HG02610 (cell line): ENCODE measurements at regions not wholly inside any gene's neighbourhood (a gene's known extent, or its start where the extent isn't known, plus 50 kb on each side); places are given as distances from the start of the nearest gene placed in this dataset.
"Not testable (repeated sequence)": the region's sequence is repeated elsewhere in the genome, so short reads cannot be mapped to it uniquely, and the experiment has no call there.

Experiments used
- ATAC-seq: cut with Tn5 transposase; IDR thresholded peaks from one replicate; pipeline ENCODE4 v1.9.1; 2021; ENCODE audit warnings: mild to moderate bottlenecking, moderate library complexity; ENCODE audit not compliant: unreplicated experiment

- no peak for ATAC-seq
These were observed 181.4 kb upstream of the UGT8 start for GRCh38 chr4:114417214-114417613.

DNA sequence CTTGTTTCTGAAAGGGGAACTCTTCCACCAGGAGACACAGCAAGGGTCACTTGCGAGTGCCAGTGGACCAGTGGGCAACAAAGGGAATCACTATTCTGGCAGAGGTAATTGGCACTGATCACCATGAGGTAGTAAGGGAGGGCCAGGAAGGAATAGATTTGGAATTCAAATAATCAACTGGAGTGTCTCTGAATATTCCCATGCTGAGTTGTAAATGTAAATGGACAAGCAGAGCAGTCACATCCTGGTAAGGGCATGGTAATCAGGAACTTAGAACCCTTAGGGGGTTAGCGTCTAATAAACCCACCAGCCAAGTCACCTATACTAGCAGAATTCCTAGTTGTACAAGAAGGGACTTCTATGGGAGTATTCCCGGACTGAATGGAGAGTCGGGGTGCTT lies 178.5 kb upstream of the UGT8 start:
- ATAC-seq, result no peak

DNA sequence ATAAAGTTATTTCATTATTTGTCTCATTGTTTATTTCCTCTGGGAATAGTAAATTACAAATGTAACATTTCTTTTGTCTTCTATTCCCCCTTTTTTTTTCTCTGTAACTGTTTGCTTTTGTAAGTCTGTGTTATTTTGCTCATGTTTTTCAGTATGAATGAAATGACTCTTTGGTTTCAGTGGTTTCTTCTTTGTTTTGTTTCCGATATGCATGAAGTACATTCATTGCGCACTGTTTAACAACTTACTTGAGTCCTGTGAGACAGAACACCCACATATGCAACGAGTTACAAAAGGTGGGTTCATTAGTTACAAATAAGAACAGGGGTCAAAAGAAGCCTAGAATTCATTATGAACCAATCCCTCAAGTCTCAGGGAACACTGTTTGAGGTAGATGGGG lies 175.0 kb upstream of the UGT8 start:
- ATAC-seq, result peak; percentile 96

GRCh38 chr4:114435116-114435515 lies 163.5 kb upstream of the UGT8 start:
- no peak for ATAC-seq

DNA sequence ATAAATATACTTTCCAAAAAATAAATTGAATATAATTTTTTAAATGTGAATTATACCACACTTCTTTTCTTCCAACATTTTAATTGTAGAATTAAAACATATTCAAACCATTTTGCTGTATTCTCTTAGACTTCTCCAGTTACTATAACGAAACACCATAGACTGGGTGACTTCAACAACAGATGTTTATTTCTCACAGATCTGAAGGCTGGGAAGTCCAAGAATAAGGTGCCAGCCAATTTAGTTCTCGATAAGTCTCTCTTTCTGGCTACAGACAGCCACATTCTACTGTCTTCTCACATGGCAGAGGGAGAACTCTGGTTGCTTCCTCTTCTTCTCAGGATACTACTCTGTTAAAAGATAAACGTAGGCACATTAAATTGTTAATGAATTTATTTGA lies 155.8 kb upstream of the UGT8 start:
- no peak for ATAC-seq

GRCh38 chr4:114444211-114444610 lies 154.4 kb upstream of the UGT8 start:
- ATAC-seq, result no peak

GRCh38 chr4:114447963-114448516 lies 150.6 kb upstream of the UGT8 start:
- ATAC-seq, result not testable (repeated sequence)

DNA sequence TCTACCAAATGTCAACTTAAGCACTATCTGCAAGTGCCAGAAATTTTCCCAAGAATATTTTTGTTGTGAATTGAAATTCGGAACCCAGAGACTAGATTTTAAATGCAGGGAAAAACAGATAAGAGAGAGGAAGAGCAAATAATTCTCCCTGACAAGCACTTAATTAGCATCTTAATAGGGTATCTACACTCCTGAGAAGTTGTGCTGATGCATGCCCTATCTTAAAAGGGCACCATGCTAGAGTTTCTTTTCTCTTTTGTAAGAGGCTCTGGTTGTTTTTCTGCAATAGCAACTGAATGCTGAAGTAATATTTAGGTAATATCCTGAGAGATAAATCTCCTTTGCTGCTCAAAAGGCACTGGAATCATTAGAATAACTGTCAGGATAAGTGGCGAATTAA lies 139.9 kb upstream of the UGT8 start:
- ATAC-seq, result no peak

- ATAC-seq, result no peak
These were observed 133.8 kb upstream of the UGT8 start for GRCh38 chr4:114464726-114465272.

- ATAC-seq, result no peak
These were observed 132.8 kb upstream of the UGT8 start for GRCh38 chr4:114465766-114466165.

GRCh38 chr4:114466299-114466698 lies 132.3 kb upstream of the UGT8 start:
- no peak for ATAC-seq

- no peak for ATAC-seq
These were observed 126.2 kb upstream of the UGT8 start for GRCh38 chr4:114472269-114473032.

GRCh38 chr4:114474188-114474800 lies 124.3 kb upstream of the UGT8 start:
- no peak for ATAC-seq

DNA sequence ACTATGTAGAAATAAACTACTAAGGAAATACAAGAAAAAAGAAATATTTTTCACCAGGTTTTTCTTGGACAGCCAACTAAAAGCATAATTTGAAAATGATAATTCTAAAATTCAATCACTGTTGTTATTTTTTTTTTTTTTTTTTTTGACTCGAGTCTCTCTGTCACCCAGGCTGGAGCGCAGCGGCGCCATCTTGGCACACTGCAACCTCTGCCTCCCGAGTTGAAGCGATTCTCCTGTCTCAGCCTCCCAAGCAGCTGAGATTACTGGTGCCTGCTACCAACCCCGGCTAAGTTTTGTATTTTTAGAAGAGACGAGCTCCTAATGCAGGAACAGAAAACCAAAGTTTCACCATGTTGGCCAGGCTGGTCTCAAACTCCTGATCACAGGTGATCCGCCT lies 122.3 kb upstream of the UGT8 start:
- ATAC-seq, result no peak

GRCh38 chr4:114479595-114479994 lies 119.0 kb upstream of the UGT8 start:
- ATAC-seq, result no peak

DNA sequence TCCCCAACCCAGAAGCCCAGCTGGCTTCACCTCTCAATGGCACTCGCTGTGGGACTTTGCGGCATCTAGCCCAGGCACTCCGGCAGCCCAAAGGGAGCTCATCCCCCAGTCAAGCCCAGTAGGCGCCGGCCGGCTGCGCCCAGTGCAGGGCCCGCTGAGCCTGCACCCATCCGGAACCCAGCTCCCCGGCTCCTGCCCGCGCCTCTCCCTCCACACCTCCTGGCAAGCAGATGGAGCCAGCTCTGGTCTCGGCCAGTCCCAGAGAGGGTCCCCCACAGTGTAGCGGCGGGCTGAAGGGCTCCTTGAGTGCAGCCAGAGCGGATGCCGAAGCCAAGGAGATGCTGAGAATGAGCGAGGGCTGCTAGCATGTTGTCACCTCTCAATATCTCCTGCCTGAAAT lies 116.8 kb upstream of the UGT8 start:
- ATAC-seq, result no peak

DNA sequence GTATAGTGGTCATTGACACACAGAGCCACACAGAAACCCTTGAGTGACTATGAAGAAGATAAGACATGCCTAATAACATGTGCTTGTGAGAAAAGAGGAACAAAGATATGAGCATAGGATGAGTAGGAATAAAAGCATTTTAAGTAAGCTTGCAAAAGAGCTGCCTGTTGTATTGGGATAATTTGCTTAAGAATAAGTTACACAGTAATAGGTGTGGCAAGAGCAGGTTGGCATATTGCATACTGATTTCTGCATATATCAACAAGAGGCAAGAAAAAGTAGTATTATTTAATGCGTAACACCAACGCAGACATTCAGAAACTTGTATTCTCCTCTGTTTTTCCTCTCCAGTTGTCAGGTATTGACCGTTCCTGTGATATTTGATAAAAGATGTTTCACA lies 111.5 kb upstream of the UGT8 start:
- no peak for ATAC-seq

GRCh38 chr4:114488301-114488982 lies 110.2 kb upstream of the UGT8 start:
- ATAC-seq, result no peak

DNA sequence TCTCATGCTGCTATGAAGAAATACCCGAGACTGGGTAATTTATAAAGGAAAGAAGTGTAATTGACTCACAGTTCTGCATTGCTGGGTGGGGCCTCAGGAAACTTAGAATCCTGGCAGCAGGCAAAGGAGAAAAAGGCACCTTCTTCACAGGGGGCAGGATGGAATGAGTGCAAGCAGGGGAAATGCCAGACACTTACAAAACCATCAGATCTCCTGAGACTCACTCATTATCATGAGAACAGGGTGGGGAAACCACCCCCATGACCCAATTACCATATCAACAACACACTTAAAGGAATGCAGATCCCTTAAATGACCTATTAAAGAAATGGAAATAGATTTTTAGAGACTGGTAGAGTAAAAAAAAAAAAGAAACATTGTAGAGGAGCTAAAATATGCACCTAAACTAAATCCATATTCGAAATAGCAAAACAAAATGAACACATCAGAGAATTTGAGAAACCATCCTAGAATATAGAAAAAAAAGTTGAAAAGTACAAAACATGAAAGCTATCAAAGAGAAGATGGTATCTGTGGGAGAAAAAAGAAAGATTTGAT lies 104.3 kb upstream of the UGT8 start:
- ATAC-seq, result no peak

DNA sequence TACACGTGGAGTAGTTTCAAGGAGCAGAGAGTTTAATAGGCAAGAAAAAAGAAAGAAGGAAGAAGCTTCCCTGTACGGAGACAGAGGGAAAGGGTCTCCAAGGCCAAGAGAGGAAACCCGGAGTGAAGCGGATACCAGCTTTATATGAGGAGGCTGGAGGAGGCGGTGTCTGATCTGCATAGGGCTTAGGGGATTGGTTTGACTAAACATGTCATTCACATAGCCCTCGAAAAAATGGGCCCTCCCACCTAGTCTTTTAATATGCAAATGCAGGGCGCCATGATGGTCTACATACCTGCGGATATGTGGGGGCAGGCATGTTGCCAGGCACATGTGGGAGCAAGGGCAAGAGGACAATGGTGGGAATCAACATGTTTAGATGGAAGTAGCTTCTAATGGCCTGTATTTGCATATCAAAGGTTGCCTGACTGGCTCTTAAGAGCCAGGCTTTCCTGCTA lies 103.1 kb upstream of the UGT8 start:
- no peak for ATAC-seq

- no peak for ATAC-seq
These were observed 101.5 kb upstream of the UGT8 start for GRCh38 chr4:114497116-114497515.
